Superior temporal gyrus (tissue), 1 donor: ENCODE measurements at regions not wholly inside any gene's neighbourhood (a gene's known extent, or its start where the extent isn't known, plus 50 kb on each side); places are given as distances from the start of the nearest gene placed in this dataset.
A peak's percentile ranks its signal among the peaks of the same experiment; 100 is the strongest.

Source experiments
- DNase-seq: peaks from one replicate; pipeline ENCODE4 v3.0.0-alpha.2; 2016; ENCODE audit errors: extremely low spot score

GRCh38 chr6:97813889-97814567, 531.0 kb upstream of the MMS22L start:
- no peak for DNase-seq

- DNase-seq = no peak
These were observed 532.3 kb upstream of the MMS22L start for GRCh38 chr6:97815301-97815812.

- DNase-seq = no peak
These were observed 533.5 kb upstream of the MMS22L start for GRCh38 chr6:97816526-97816925.

DNA sequence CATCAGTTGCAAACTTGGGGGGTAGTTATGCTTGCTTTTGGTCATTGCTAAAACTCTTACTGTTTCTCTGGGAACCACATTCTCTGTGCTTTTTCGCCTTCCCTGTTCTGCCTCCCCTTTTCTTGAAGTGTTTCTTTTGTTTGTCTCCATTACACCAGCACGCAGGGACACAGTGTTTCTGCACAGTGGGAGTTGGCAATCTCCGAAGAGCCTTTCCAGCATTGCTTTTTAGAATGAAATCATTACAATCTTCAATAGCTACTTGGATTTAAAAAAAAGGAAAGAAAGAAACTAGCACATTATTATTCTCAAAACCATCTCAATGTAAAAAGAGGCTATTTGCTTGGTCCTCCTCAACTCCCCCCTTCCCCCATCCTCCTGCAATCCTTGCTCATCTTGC, 536.7 kb upstream of the MMS22L start:
- peak; percentile 55 for DNase-seq

- no peak for DNase-seq
These were observed 537.4 kb upstream of the MMS22L start for GRCh38 chr6:97820400-97820799.

DNA sequence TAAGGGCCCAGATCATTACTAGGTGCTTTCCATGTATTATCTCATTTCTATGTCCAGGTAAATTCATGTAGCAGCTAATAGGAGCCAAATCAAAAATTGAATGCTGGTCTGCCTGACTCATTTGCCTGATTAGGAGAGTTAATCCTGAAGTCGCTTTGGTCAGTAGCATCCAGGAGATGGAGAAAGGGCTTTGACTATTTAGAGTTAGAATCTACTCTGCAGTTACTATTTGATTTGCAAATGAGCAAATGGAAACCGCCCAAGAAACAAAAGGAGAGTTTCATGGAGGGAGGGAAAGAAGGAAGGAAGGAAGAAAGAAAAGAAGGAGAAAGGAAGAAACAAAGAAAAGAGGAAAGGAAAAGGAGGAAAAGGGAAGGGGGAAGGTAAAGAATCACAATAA, 539.6 kb upstream of the MMS22L start:
- no peak for DNase-seq

- DNase-seq = no peak
These were observed 558.7 kb upstream of the MMS22L start for GRCh38 chr6:97841763-97842162.

DNA sequence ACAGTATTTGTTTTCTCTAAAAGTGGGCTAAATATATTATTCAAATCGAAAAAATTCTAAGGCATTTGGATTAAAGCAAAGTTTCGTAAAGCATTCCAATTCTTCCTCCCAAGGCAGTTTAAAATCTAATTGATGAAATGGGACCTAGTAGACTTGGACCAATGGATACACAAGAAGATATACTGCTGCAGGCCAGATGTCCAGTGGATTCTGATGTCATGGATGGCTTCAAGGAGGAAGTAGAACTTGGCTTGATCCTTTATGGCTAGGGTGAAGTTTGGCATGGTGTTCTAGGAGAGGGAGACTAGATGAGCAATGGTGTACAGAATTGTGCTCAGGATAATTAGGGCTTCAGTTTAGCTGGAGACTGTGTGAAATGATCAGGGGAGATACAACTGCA, 559.5 kb upstream of the MMS22L start:
- DNase-seq = no peak

GRCh38 chr6:97849390-97849789, 566.4 kb upstream of the MMS22L start:
- DNase-seq = no peak

DNA sequence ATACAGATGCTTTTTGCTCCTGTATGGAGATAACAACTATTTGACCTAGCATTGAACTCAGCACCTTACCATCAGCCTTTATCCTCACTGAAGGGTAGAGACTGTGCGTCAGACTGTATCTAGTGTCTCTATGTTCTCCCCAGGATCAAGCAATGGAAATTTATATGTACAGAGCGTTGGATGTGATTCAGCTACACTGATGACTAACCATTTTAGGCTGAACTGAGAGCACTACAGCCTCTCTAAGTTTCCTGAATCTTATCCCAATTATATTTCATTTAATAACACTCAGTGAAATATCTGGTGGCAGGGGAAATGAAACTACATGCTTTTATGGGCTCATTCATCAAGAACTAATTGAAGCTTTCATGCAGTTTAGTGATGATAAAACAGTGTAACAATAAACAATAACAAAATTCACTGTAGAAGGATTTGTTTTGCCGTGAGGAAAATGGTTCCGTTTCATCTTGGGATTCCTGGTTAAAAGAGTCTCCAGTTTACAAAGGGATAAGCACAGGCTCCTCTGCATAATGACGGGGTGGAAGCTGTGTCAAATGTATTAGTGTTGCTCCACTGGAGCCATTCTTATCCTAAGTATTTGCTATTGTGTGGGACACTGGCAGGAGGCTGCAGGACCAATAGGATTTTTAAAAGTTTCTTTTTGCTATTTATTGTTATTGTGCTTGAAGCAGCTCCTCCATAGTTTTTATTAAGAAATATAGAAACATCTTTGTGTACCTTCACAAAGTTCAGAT, 567.6 kb upstream of the MMS22L start:
- DNase-seq = peak; percentile 42

DNA sequence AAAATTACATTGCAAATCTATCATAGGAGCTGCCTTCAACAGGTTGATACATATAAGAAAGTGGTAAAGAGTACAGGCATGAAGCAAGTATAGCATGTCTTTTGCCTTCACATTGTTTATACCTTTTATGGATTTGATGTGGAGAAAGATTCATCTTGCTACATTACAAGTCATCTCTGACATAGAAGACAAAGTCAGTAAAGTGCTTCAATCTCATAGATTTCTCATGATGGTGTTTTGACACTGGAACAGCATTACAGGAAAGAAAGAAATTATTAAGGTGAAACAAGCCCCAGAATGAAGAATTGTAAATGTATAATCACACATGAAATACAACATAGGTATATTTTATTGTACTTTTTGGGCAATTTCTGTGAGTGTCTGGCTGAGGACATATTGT, 580.7 kb upstream of the MMS22L start:
- no peak for DNase-seq

GRCh38 chr6:97864366-97864765, 581.4 kb upstream of the MMS22L start:
- no peak for DNase-seq

- DNase-seq = no peak
These were observed 581.8 kb upstream of the MMS22L start for GRCh38 chr6:97864826-97865225.

DNA sequence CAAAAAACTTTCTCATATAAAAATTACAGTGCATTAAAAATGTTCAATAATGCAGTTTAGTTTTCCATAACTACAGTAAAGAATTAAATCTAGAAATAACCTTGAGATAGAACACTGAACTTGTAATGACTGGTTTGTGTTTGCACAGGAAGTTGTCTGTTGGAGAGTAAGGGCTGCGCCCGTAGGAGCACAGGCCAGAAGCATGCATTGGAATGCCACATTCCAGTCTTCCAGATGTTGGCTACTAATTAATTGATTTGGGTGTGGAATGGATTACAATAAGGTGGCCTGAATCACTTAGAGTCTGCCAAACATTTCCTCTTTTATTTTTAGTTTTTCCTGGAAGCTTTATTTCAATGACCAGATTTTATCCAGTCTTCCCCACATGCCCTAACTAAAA, 582.6 kb upstream of the MMS22L start:
- DNase-seq = no peak

GRCh38 chr6:97866616-97867015, 583.6 kb upstream of the MMS22L start:
- DNase-seq = no peak

- no peak for DNase-seq
These were observed 584.2 kb upstream of the MMS22L start for GRCh38 chr6:97867177-97867576.

DNA sequence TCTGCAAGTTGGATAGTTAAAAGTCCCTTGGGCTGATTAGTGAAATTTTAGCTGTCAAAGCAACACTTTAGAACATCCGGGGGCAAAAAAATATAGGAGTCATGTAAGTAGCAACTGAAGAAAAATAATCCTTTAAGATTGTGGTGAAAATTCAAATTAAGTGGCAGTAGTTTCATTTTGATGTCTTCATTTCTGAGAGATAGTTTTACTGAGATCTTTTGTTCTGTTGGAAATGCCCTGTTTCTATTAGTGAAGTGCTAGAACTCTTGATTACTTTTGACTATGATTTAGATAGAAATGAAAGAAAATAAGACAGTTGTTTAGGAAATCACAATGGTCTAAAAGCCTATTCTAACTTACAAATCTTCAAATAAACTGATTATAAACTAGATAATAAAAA, 587.3 kb upstream of the MMS22L start:
- DNase-seq = no peak

DNA sequence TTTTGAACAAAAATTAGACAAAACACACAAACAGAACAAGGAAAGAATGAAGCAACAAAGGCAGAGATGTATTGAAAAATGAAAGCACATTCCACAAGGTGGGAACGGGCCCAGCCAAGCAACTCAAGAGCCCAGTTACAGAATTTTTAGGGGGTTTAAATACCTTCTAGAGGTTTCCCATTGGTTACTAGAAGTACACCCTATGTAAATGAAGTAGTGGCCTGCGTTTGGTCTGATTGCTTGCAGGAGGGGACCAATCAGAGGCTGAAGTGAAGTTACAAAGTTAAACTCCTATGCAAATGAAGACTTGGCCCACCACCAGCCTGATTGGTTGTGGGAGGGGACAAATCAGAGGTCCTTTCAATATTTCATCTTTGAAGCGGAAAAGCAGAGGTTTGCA, 593.7 kb upstream of the MMS22L start:
- no peak for DNase-seq

DNA sequence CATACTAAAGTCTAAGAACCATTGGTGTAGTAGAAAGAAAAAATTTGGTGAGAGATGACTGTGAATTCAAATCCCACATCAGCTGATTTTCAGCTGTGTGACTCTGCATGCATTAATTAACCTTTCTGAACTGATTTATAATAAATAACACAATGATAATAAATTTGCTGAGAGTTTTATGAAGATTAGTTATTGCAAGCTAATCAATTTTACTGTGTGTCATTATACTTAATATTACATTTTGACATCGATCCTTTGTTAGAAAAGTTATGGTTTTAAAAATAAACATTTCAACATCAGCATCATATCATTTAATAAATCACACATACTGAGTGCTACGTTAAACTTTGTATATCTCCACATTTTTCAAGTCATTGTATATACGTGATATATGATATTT, 599.7 kb upstream of the MMS22L start:
- no peak for DNase-seq

- DNase-seq = no peak
These were observed 602.3 kb upstream of the MMS22L start for GRCh38 chr6:97885325-97885724.

GRCh38 chr6:97885828-97886227, 602.8 kb upstream of the MMS22L start:
- DNase-seq = no peak

GRCh38 chr6:97901531-97901930, 618.5 kb upstream of the MMS22L start:
- DNase-seq = no peak

DNA sequence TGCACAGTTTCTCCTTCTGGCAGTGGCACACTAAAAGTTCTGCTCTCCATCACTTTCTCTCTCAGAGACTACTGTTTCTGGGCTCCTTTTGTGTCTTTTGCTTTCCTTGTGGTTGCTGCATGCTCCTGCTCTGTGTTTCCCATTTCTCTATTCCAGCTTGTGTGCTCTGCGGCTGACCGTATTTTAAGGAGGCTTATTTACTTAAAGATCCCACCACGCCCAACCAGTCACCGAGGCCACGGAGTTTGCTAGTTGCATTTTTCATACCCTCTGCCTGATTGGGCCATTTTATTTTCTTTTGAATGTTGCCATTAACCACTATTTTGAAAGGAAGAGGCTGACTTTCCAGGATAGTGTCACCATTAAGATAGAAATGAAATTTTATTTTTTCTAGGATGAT, 626.4 kb upstream of the MMS22L start:
- DNase-seq = no peak
